ENCODE measurements at regions not wholly inside any gene's neighbourhood (a gene's known extent, or its start where the extent isn't known, plus 50 kb on each side); places are given as distances from the start of the nearest gene placed in this dataset.

- no peak for TF ChIP-seq CTCF (IDR thresholded peaks at IDR 0.05 in 4 of 5, conservative IDR thresholded peaks at IDR 0.05 in 1 of 5)
- TF ChIP-seq POLR2A (IDR thresholded peaks at IDR 0.05): no peak
Observed at GRCh38 chr7:80027611-80028173, 106.9 kb upstream of the GNAI1 start.

Measured in gastrocnemius medialis (tissue), 4 donors.